SK-N-SH (cell line): ENCODE measurements at regions not wholly inside any gene's neighbourhood (a gene's known extent, or its start where the extent isn't known, plus 50 kb on each side); places are given as distances from the start of the nearest gene placed in this dataset.

Experiments
- CTCF ChIA-PET: fragments of 300-600, 350-600 bp; formaldehyde crosslinking; extraction: SDS; loops from one replicate; lab custom pipeline; 2021; lab: Yijun Ruan, JAX
- POLR2A ChIA-PET: fragments of 350-600 bp; sonication (Branson Sonifier 250); formaldehyde crosslinking; extraction: SDS; loops from one replicate; lab custom pipeline; 2020; ENCODE audit warnings: antibody characterized with exemption, inconsistent platforms; lab: Yijun Ruan, JAX
- DNase-seq: peaks from one replicate; pipeline ENCODE4 v3.0.0; 2012
- H2AFZ ChIP-seq: fragments of 200-600 bp; sonication (generic); 2 replicates; pipeline ENCODE4 v1.8.1; 2016; ENCODE audit warnings: antibody characterized with exemption, mild to moderate bottlenecking, low read depth
- H3F3A ChIP-seq: fragments of 200-600 bp; sonication (generic); replicated peaks from 2 replicates; pipeline ENCODE3; 2016; ENCODE audit warnings: antibody characterized with exemption, mild to moderate bottlenecking; ENCODE audit not compliant: insufficient read depth
- H3K27ac ChIP-seq, 2 experiments: fragments of 200-500 bp in 1 of 2; fragments of 200-600 bp in 1 of 2; sonication (Bioruptor generic) in 1 of 2; sonication (generic), shearing (Covaris generic) in 1 of 2; 2 replicates each; pipeline versions ENCODE4 v1.5.1 to v1.6.1; 2014 to 2016; ENCODE audit warnings: low read depth in 2 of 2, inconsistent platforms in 1 of 2, low read length in 1 of 2, mild to moderate bottlenecking in 1 of 2, mixed read lengths in 1 of 2
- H3K27me3 ChIP-seq: fragments of 200-600 bp; sonication (generic), shearing (Covaris generic); 2 replicates; pipeline ENCODE4 v1.6.1; 2016; ENCODE audit warnings: mixed run types; ENCODE audit not compliant: insufficient read depth
- H3K36me3 ChIP-seq, 2 experiments: fragments of 200-500 bp in 1 of 2; fragments of 200-600 bp in 1 of 2; sonication (Bioruptor generic) in 1 of 2; sonication (generic) in 1 of 2; replicated peaks in 1 of 2; 2 replicates each; pipeline versions ENCODE3 to v1.5.1; 2014 to 2016; ENCODE audit warnings: low read length in 1 of 2, mild to moderate bottlenecking in 1 of 2; ENCODE audit not compliant: insufficient read depth in 2 of 2, control insufficient read depth in 1 of 2
- H3K4me1 ChIP-seq, 2 experiments: fragments of 200-500 bp in 1 of 2; fragments of 200-600 bp in 1 of 2; sonication (Bioruptor generic) in 1 of 2; sonication (generic), shearing (Covaris generic) in 1 of 2; 2 replicates each; pipeline versions ENCODE4 v1.5.1 to v1.6.1; 2014 to 2016; ENCODE audit warnings: low read depth in 1 of 2, low read length in 1 of 2, mixed run types in 1 of 2; ENCODE audit not compliant: insufficient read depth in 2 of 2, control insufficient read depth in 1 of 2
- H3K4me2 ChIP-seq: fragments of 200-600 bp; sonication (generic), shearing (Covaris generic); 2 replicates; pipeline ENCODE4 v1.6.1; 2017; ENCODE audit warnings: mixed run types
- H3K4me3 ChIP-seq, 2 experiments: fragments of 200-500 bp in 1 of 2; fragments of 200-600 bp in 1 of 2; sonication (Bioruptor generic) in 1 of 2; sonication (generic), shearing (Covaris generic) in 1 of 2; 2 replicates each; pipeline versions ENCODE4 v1.5.1 to v1.8.1; 2014 to 2016; ENCODE audit warnings: low read depth in 2 of 2, inconsistent platforms in 1 of 2, low read length in 1 of 2, mild to moderate bottlenecking in 1 of 2, mixed read lengths in 1 of 2, moderate library complexity in 1 of 2
- H3K79me2 ChIP-seq: fragments of 200-600 bp; sonication (generic); 2 replicates; pipeline ENCODE4 v1.8.1; 2017; ENCODE audit warnings: mild to moderate bottlenecking; ENCODE audit not compliant: insufficient read depth
- H3K9ac ChIP-seq: fragments of 200-600 bp; sonication (generic); 2 replicates; pipeline ENCODE4 v1.6.1; 2017; ENCODE audit warnings: mixed run types
- H3K9me2 ChIP-seq: fragments of 200-600 bp; sonication (generic); 2 replicates; pipeline ENCODE4 v1.6.1; 2017; ENCODE audit warnings: mixed run types
- H3K9me3 ChIP-seq: fragments of 200-600 bp; sonication (generic); 2 replicates; pipeline ENCODE4 v1.6.1; 2017; ENCODE audit warnings: mixed run types, mild to moderate bottlenecking, moderate library complexity
- H4K20me1 ChIP-seq: fragments of 200-600 bp; sonication (generic); 2 replicates; pipeline ENCODE4 v1.6.1; 2017; ENCODE audit warnings: mild to moderate bottlenecking, mixed run types; ENCODE audit not compliant: insufficient read depth
- EZH2phosphoT487 ChIP-seq: fragments of 200-600 bp; sonication (generic); IDR thresholded peaks from 2 replicates; pipeline ENCODE4 v1.6.1; 2017; ENCODE audit warnings: low read depth, mixed run types, mild to moderate bottlenecking, antibody characterized with exemption, moderate library complexity, borderline replicate concordance
- FOXJ3 ChIP-seq: sonication (generic); formaldehyde crosslinking; IDR thresholded peaks from 2 replicates; pipeline ENCODE4 v1.5.1; 2020; ENCODE audit warnings: mild to moderate bottlenecking, missing genetic modification reagents
- MAX ChIP-seq: IDR thresholded peaks from 2 replicates; pipeline ENCODE4 v1.4.0; 2012; ENCODE audit warnings: low read depth
- PBX3 ChIP-seq: IDR thresholded peaks from 2 replicates; pipeline ENCODE4; 2012
- RAD21 ChIP-seq: IDR thresholded peaks from 2 replicates; pipeline ENCODE4 v1.6.1; 2012; ENCODE audit warnings: mild to moderate bottlenecking, low read length
- REST ChIP-seq: IDR thresholded peaks from 2 replicates; pipeline ENCODE4 v1.6.1; 2012; ENCODE audit warnings: mild to moderate bottlenecking, low read depth, low read length, moderate library complexity
- TCF12 ChIP-seq: IDR thresholded peaks from 2 replicates; pipeline ENCODE4 v1.4.0; 2012
- TEAD4 ChIP-seq: IDR thresholded peaks from 2 replicates; pipeline ENCODE4 v1.4.0; 2012; ENCODE audit warnings: mild to moderate bottlenecking, borderline replicate concordance; ENCODE audit not compliant: insufficient read depth
- YY1 ChIP-seq: IDR thresholded peaks from 2 replicates; pipeline ENCODE4 v1.4.0; 2012; ENCODE audit warnings: low read depth, mild to moderate bottlenecking
- WGBS: methylation state at CpG from one replicate; pipeline ENCODE4 v1.1.6; 2017; ENCODE audit warnings: low lambda C conversion rate; 5-methylcytosine and 5-hydroxymethylcytosine counted together
- TF ChIP-seq, protein P1 (sequence below): IDR thresholded peaks from 2 replicates; pipeline ENCODE4 v1.4.0; 2012; ENCODE audit warnings: low read depth, borderline replicate concordance
- TF ChIP-seq, protein P2 (sequence below): fragments of 150-350 bp; IDR thresholded peaks from 2 replicates; pipeline ENCODE4 v1.6.1; 2016; ENCODE audit warnings: mild to moderate bottlenecking, low read depth, low read length

DNA sequence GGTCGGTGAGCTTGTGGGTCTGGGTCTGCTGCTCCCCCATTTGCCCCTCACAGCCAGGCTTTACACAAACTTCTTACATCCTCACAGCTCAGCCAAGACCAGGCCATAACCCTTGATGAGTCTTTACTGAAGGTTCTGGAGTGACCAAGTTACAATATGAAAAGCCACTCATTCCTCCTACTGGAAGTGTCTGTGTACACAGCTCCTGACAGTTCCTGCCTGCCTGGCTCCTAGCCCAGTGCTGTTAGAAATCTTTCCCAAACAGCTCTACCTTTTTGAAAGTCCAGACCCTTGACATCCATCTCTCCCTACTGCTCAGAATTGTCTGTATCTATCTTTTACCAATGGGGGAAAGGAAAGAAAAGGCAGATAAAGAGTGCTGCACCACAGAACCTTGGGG, 106.9 kb downstream of the PAX1 start:
- 0% methylated on average over 1 of the region's 1 CpG for WGBS
- H3K9me3 ChIP-seq, result no peaks in the 10 kb centered on the region
- H3K27ac ChIP-seq, result no peak overlapping the region
- H3F3A ChIP-seq, result no peaks in the 10 kb centered on the region
- H3K4me1 ChIP-seq, result no peaks in the 10 kb centered on the region
- CTCF ChIA-PET, result interaction anchor here (1.2 to 1.6 kb wide), 2 partner anchors 22 to 294 kb away, joined by 4 to 5 read pairs; no protein-coding TSS in a partner anchor
- TF ChIP-seq YY1 (no peak), TEAD4 (no peak), REST (no peak), RAD21 (no peak), EZH2phosphoT487 (no peak), MAX (no peak), FOXJ3 (CRISPR knock-in tag) (no peak), TCF12 (no peak), PBX3 (no peak)
- TF ChIP-seq, protein P1, sequence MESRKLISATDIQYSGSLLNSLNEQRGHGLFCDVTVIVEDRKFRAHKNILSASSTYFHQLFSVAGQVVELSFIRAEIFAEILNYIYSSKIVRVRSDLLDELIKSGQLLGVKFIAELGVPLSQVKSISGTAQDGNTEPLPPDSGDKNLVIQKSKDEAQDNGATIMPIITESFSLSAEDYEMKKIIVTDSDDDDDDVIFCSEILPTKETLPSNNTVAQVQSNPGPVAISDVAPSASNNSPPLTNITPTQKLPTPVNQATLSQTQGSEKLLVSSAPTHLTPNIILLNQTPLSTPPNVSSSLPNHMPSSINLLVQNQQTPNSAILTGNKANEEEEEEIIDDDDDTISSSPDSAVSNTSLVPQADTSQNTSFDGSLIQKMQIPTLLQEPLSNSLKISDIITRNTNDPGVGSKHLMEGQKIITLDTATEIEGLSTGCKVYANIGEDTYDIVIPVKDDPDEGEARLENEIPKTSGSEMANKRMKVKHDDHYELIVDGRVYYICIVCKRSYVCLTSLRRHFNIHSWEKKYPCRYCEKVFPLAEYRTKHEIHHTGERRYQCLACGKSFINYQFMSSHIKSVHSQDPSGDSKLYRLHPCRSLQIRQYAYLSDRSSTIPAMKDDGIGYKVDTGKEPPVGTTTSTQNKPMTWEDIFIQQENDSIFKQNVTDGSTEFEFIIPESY, result no peak
- TF ChIP-seq, protein P2, sequence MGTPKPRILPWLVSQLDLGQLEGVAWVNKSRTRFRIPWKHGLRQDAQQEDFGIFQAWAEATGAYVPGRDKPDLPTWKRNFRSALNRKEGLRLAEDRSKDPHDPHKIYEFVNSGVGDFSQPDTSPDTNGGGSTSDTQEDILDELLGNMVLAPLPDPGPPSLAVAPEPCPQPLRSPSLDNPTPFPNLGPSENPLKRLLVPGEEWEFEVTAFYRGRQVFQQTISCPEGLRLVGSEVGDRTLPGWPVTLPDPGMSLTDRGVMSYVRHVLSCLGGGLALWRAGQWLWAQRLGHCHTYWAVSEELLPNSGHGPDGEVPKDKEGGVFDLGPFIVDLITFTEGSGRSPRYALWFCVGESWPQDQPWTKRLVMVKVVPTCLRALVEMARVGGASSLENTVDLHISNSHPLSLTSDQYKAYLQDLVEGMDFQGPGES, result no peak
- H3K9me2 ChIP-seq, result no peaks in the 10 kb centered on the region
- no peak overlapping the region for H3K4me3 ChIP-seq
- H3K9ac ChIP-seq, result no peak overlapping the region
- H3K79me2 ChIP-seq, result no peaks in the 10 kb centered on the region
- no peaks in the 10 kb centered on the region for H3K27me3 ChIP-seq
- POLR2A ChIA-PET, result no interaction called here
- no peak overlapping the region for H3K4me2 ChIP-seq
- no peaks in the 10 kb centered on the region for H3K36me3 ChIP-seq
- no peaks in the 10 kb centered on the region for H4K20me1 ChIP-seq
- H2AFZ ChIP-seq, result no peak overlapping the region
- DNase-seq, result no peak
